H1 (cell line): ENCODE measurements at regions not wholly inside any gene's neighbourhood (a gene's known extent, or its start where the extent isn't known, plus 50 kb on each side); places are given as distances from the start of the nearest gene placed in this dataset.
A peak's percentile ranks its signal among the peaks of the same experiment; 100 is the strongest.

ENCODE experiments used
- CTCF ChIA-PET: fragments of 300-600 bp; sonication (Branson Sonifier 250); formaldehyde crosslinking; loops from one replicate; lab custom pipeline; 2021; ENCODE audit not compliant: partially characterized antibody; lab: Charles Lee
- POLR2A ChIA-PET: fragments of 300-600 bp; sonication (Branson Sonifier 250); formaldehyde crosslinking; loops from one replicate; lab custom pipeline; 2021; ENCODE audit warnings: inconsistent platforms; ENCODE audit not compliant: partially characterized antibody; lab: Charles Lee
- DNase-seq, 2 experiments: peaks; one replicate each; pipeline versions ENCODE4 v3.0.0 to v3.0.0-alpha.2; 2010 to 2022; ENCODE audit warnings: low spot score in 2 of 2, low read depth in 1 of 2, mixed read lengths in 1 of 2
- FAIRE-seq: peaks from 2 replicates; lab custom pipeline; 2011; peaks lifted over from hg19 to GRCh38; lab: Jason Lieb, UNC
- H2AFZ ChIP-seq: 2 replicates; pipeline ENCODE4 v1.8.1; 2012; ENCODE audit warnings: low read length, inconsistent platforms
- H2AK5ac ChIP-seq: 2 replicates; pipeline ENCODE4 v1.6.1; 2013; ENCODE audit warnings: low read depth, low read length
- H2BK120ac ChIP-seq: replicated peaks from 2 replicates; pipeline ENCODE3; 2013; ENCODE audit warnings: low read depth, low read length, inconsistent platforms
- H2BK12ac ChIP-seq: 2 replicates; pipeline ENCODE4 v1.6.1; 2013; ENCODE audit warnings: low read depth, low read length
- H2BK15ac ChIP-seq: 2 replicates; pipeline ENCODE4 v1.6.1; 2013; ENCODE audit warnings: low read length
- H2BK20ac ChIP-seq: 2 replicates; pipeline ENCODE4 v1.6.1; 2013; ENCODE audit warnings: low read length
- H2BK5ac ChIP-seq: 2 replicates; pipeline ENCODE4 v1.6.1; 2013; ENCODE audit warnings: low read depth, low read length
- H3K14ac ChIP-seq: 2 replicates; pipeline ENCODE4 v1.6.1; 2013; ENCODE audit warnings: inconsistent platforms; ENCODE audit not compliant: insufficient read length
- H3K18ac ChIP-seq: 2 replicates; pipeline ENCODE4 v1.6.1; 2013; ENCODE audit warnings: low read length; ENCODE audit errors: extremely low read depth
- H3K23ac ChIP-seq: 2 replicates; pipeline ENCODE4 v1.6.1; 2013; ENCODE audit warnings: inconsistent platforms; ENCODE audit not compliant: insufficient read length
- H3K23me2 ChIP-seq: 2 replicates; pipeline ENCODE4 v1.6.1; 2013; ENCODE audit warnings: low read depth, low read length
- H3K27ac ChIP-seq: 2 replicates; pipeline ENCODE4 v1.6.1; 2011; ENCODE audit warnings: low read depth, low read length, inconsistent platforms
- H3K27me3 ChIP-seq, 4 experiments: replicated peaks in 1 of 4; 1 replicate in 1 of 4; 2 replicates in 3 of 4; pipeline versions ENCODE4 v1.6.1 to v1.8.1; 2011 to 2013; ENCODE audit warnings: low read length in 3 of 4, mild to moderate bottlenecking in 3 of 4, inconsistent platforms in 2 of 4, mixed read lengths in 2 of 4, moderate library complexity in 1 of 4; ENCODE audit not compliant: control insufficient read depth in 3 of 4, insufficient read depth in 3 of 4; ENCODE audit errors: extremely low read depth in 1 of 4
- H3K36me3 ChIP-seq, 4 experiments: 2 replicates each; pipeline versions ENCODE4 v1.6.1 to v1.8.1; 2011 to 2013; ENCODE audit warnings: mild to moderate bottlenecking in 4 of 4, low read length in 3 of 4, moderate library complexity in 2 of 4, control low read depth in 1 of 4, inconsistent platforms in 1 of 4; ENCODE audit not compliant: insufficient read depth in 4 of 4, control insufficient read depth in 2 of 4
- H3K4ac ChIP-seq: replicated peaks from 2 replicates; pipeline ENCODE3; 2013; ENCODE audit warnings: low read length, low read depth, mixed read lengths, inconsistent platforms; ENCODE audit not compliant: insufficient read length
- H3K4me1 ChIP-seq, 4 experiments: replicated peaks in 1 of 4; 1 replicate in 1 of 4; 2 replicates in 3 of 4; pipeline versions ENCODE4 v1.6.1 to v1.8.1; 2011 to 2013; ENCODE audit warnings: low read length in 3 of 4, inconsistent platforms in 2 of 4, mixed read lengths in 1 of 4; ENCODE audit not compliant: insufficient read depth in 4 of 4, control insufficient read depth in 3 of 4
- H3K4me2 ChIP-seq, 2 experiments: 2 replicates each; pipeline versions ENCODE4 v1.6.1 to v1.8.1; 2011 to 2013; ENCODE audit warnings: low read depth in 2 of 2, low read length in 2 of 2, control low read depth in 1 of 2, inconsistent platforms in 1 of 2, mild to moderate bottlenecking in 1 of 2; ENCODE audit not compliant: insufficient read depth in 1 of 2
- H3K4me3 ChIP-seq, 4 experiments: fragments of 200-600, 300-600 bp in 1 of 4; sonication (generic), shearing (Covaris generic), sonication (Bioruptor Twin) in 1 of 4; 2 replicates each; pipeline versions ENCODE4 v1.5.1 to v1.8.1; 2011 to 2016; ENCODE audit warnings: low read length in 4 of 4, low read depth in 3 of 4, control low read depth in 2 of 4, inconsistent platforms in 2 of 4, mild to moderate bottlenecking in 2 of 4, mixed read lengths in 1 of 4, moderate library complexity in 1 of 4; ENCODE audit not compliant: insufficient read depth in 2 of 4; ENCODE audit errors: extremely low read depth in 1 of 4
- H3K56ac ChIP-seq: replicated peaks from 2 replicates; pipeline ENCODE3; 2013; ENCODE audit warnings: low read depth, mild to moderate bottlenecking, mixed read lengths, low read length, inconsistent platforms; ENCODE audit not compliant: insufficient read length
- H3K79me1 ChIP-seq: 2 replicates; pipeline ENCODE4 v1.6.1; 2013; ENCODE audit warnings: low read depth, low read length, control low read depth
- H3K79me2 ChIP-seq, 2 experiments: 2 replicates each; pipeline versions ENCODE4 v1.6.1 to v1.8.1; 2012 to 2013; ENCODE audit warnings: low read length in 2 of 2, mild to moderate bottlenecking in 2 of 2, inconsistent platforms in 1 of 2; ENCODE audit not compliant: insufficient read depth in 2 of 2, control insufficient read depth in 1 of 2
- H3K9ac ChIP-seq, 4 experiments: replicated peaks in 1 of 4; 1 replicate in 1 of 4; 2 replicates in 3 of 4; pipeline versions ENCODE4 v1.6.1 to v1.8.1; 2011 to 2013; ENCODE audit warnings: low read depth in 3 of 4, low read length in 3 of 4, control low read depth in 2 of 4, mild to moderate bottlenecking in 2 of 4, moderate library complexity in 2 of 4, inconsistent platforms in 1 of 4; ENCODE audit errors: extremely low read depth in 1 of 4
- H3K9me3 ChIP-seq, 2 experiments: 2 replicates each; pipeline versions ENCODE4 v1.6.1 to v1.8.1; 2012 to 2013; ENCODE audit warnings: mild to moderate bottlenecking in 2 of 2, moderate library complexity in 2 of 2, control low read depth in 1 of 2, inconsistent platforms in 1 of 2, low read depth in 1 of 2, low read length in 1 of 2, mixed read lengths in 1 of 2; ENCODE audit not compliant: insufficient read depth in 2 of 2
- H4K20me1 ChIP-seq, 2 experiments: replicated peaks in 1 of 2; 2 replicates each; pipeline versions ENCODE3 to v1.8.1; 2011 to 2013; ENCODE audit warnings: inconsistent platforms in 2 of 2, low read length in 2 of 2, mild to moderate bottlenecking in 1 of 2; ENCODE audit not compliant: insufficient read depth in 2 of 2, control insufficient read depth in 1 of 2
- H4K5ac ChIP-seq: 2 replicates; pipeline ENCODE4 v1.6.1; 2013; ENCODE audit warnings: low read length, low read depth, mixed read lengths, inconsistent platforms; ENCODE audit not compliant: insufficient read length
- H4K8ac ChIP-seq: 2 replicates; pipeline ENCODE4 v1.8.0; 2013; ENCODE audit warnings: mild to moderate bottlenecking, moderate library complexity, low read length, inconsistent platforms; ENCODE audit not compliant: insufficient read depth; ENCODE audit errors: extremely low read depth
- H4K91ac ChIP-seq: replicated peaks from 2 replicates; pipeline ENCODE3; 2013; ENCODE audit warnings: low read length, mixed read lengths, inconsistent platforms; ENCODE audit not compliant: insufficient read length
- ATF2 ChIP-seq: IDR thresholded peaks from 2 replicates; pipeline ENCODE4 v1.6.1; 2012; ENCODE audit warnings: low read length, inconsistent platforms
- BCL11A ChIP-seq, 2 experiments: IDR thresholded peaks; one replicate each; pipeline ENCODE4 v1.6.1; 2011; ENCODE audit warnings: low read depth in 2 of 2, low read length in 2 of 2, mild to moderate bottlenecking in 2 of 2
- CHD1 ChIP-seq: IDR thresholded peaks from 2 replicates; pipeline ENCODE4 v1.6.1; 2012; ENCODE audit warnings: low read depth, low read length, improper control_type of control experiment
- CHD2 ChIP-seq: IDR thresholded peaks from 2 replicates; pipeline ENCODE4 v1.6.1; 2012; ENCODE audit warnings: low read length, improper control_type of control experiment
- E2F6 ChIP-seq: IDR thresholded peaks from 2 replicates; pipeline ENCODE4 v1.6.1; 2012; ENCODE audit warnings: inconsistent platforms
- EP300 ChIP-seq, 2 experiments: IDR thresholded peaks; 1 replicate in 1 of 2; 2 replicates in 1 of 2; pipeline ENCODE4 v1.6.1; 2011 to 2012; ENCODE audit warnings: low read depth in 2 of 2, low read length in 2 of 2, mild to moderate bottlenecking in 2 of 2, borderline replicate concordance in 1 of 2, inconsistent platforms in 1 of 2, moderate library complexity in 1 of 2
- HDAC2 ChIP-seq, 2 experiments: fragments of 300-600 bp in 1 of 2; sonication (generic) in 1 of 2; IDR thresholded peaks; 2 replicates each; pipeline ENCODE4 v1.6.1; 2011 to 2012; ENCODE audit warnings: low read depth in 2 of 2, low read length in 2 of 2, mild to moderate bottlenecking in 2 of 2, moderate library complexity in 2 of 2, borderline replicate concordance in 1 of 2, inconsistent platforms in 1 of 2
- PHF8 ChIP-seq: fragments of 200-600 bp; sonication (generic); conservative IDR thresholded peaks from 2 replicates; pipeline ENCODE4 v1.7.1; 2012; ENCODE audit warnings: low read depth, mild to moderate bottlenecking, inconsistent platforms, low read length, moderate library complexity
- RBBP5 ChIP-seq: IDR thresholded peaks from 2 replicates; pipeline ENCODE4 v1.7.1; 2012; ENCODE audit warnings: low read depth, mild to moderate bottlenecking, inconsistent platforms, low read length, moderate library complexity, borderline replicate concordance
- SP4 ChIP-seq: IDR thresholded peaks from 2 replicates; pipeline ENCODE4 v1.6.1; 2012; ENCODE audit warnings: low read length, inconsistent platforms
- TEAD4 ChIP-seq: IDR thresholded peaks from 2 replicates; pipeline ENCODE4 v1.6.1; 2012; ENCODE audit warnings: low read depth, low read length, inconsistent platforms, mixed read lengths
- YY1 ChIP-seq: IDR thresholded peaks from 2 replicates; pipeline ENCODE4 v1.6.1; 2011; ENCODE audit warnings: low read depth, mild to moderate bottlenecking, low read length
- WGBS, 2 experiments: shearing (Covaris generic) in 1 of 2; methylation state at CpG; one replicate each; pipeline versions ENCODE4 v1.1.6 to v1.1.7; 2013 to 2015; ENCODE audit warnings: low lambda C conversion rate in 2 of 2, mixed read lengths in 2 of 2, inconsistent platforms in 1 of 2, low coverage in 1 of 2, missing lambda C conversion rate in 1 of 2; ENCODE audit not compliant: insufficient replicate concordance in 2 of 2, insufficient coverage in 1 of 2, insufficient read length in 1 of 2; ENCODE audit errors: extremely low coverage in 1 of 2, missing lambda C conversion rate in 1 of 2; 5-methylcytosine and 5-hydroxymethylcytosine counted together

- H4K20me1 ChIP-seq, result no peaks in the 10 kb centered on the region
- H3K23me2 ChIP-seq, result no peaks in the 10 kb centered on the region
- H3K23ac ChIP-seq, result no peak overlapping the region
- no peak overlapping the region for H2BK15ac ChIP-seq
- no peak overlapping the region for H2AK5ac ChIP-seq
- H2BK120ac ChIP-seq, result no peak overlapping the region
- 92% methylated on average over 2 of the region's 2 CpGs; no CpG with 5 or more reads in 1 of the 2 experiments for WGBS, 2 experiments
- H3K36me3 ChIP-seq, result no peaks in the 10 kb centered on the region
- no peak overlapping the region for H2BK12ac ChIP-seq
- no peak overlapping the region for H2BK5ac ChIP-seq
- no peak overlapping the region for H3K14ac ChIP-seq
- no peak overlapping the region for H3K4me3 ChIP-seq
- ChIA-PET POLR2A (no interaction called here), CTCF (interaction anchor here (0.6 to 1.4 kb wide), 2 partner anchors 17 to 80 kb away, joined by 3 read pairs; no protein-coding TSS in a partner anchor)
- no peak overlapping the region for H4K8ac ChIP-seq
- no peak overlapping the region for H3K27ac ChIP-seq
- H3K9ac ChIP-seq, result no peak overlapping the region
- FAIRE-seq, result no peak
- no peak overlapping the region for H2BK20ac ChIP-seq
- no peak overlapping the region for H3K56ac ChIP-seq
- no peak overlapping the region for H3K4me2 ChIP-seq
- no peaks in the 10 kb centered on the region; a peak in 1 of 7 replicates for H3K4me1 ChIP-seq
- H2AFZ ChIP-seq, result peak overlapping the region; percentile 18; the same call in 1 of the 2 replicates
- no peak overlapping the region for H3K18ac ChIP-seq
- no peak overlapping the region for H4K5ac ChIP-seq
- no peak for DNase-seq
- H3K79me2 ChIP-seq, result no peaks in the 10 kb centered on the region
- no peaks in the 10 kb centered on the region for H3K27me3 ChIP-seq
- no peaks in the 10 kb centered on the region for H3K79me1 ChIP-seq
- H3K9me3 ChIP-seq, result no peaks in the 10 kb centered on the region
- no peak overlapping the region for H3K4ac ChIP-seq
- no peak overlapping the region for H4K91ac ChIP-seq
- TF ChIP-seq BCL11A (IDR thresholded peaks at IDR 0.05; ENCODE audit: low read depth in 2 of 2, low read length in 2 of 2) (no peak), YY1 (no peak), E2F6 (no peak), HDAC2 (IDR thresholded peaks at IDR 0.05; ENCODE audit: borderline replicate concordance in 1 of 2, low read depth in 2 of 2, low read length in 2 of 2) (no peak), ATF2 (no peak), PHF8 (no peak), SP4 (no peak), EP300 (IDR thresholded peaks at IDR 0.05; ENCODE audit: borderline replicate concordance in 1 of 2, low read depth in 2 of 2, low read length in 2 of 2) (no peak), CHD2 (no peak), TEAD4 (no peak), CHD1 (no peak), RBBP5 (no peak)
These were observed 159.2 kb upstream of the TUT7 start for GRCh38 chr9:86513429-86513828.
